Transverse colon (tissue), 4 donors: ENCODE measurements at regions not wholly inside any gene's neighbourhood (a gene's known extent, or its start where the extent isn't known, plus 50 kb on each side); places are given as distances from the start of the nearest gene placed in this dataset.

Experiments
- DNase-seq: peaks from one replicate; pipeline ENCODE4 v3.0.0-alpha.2; 2019
- H3K27ac ChIP-seq, 4 donors: fragments of 200-600 bp; sonication (generic); 2 replicates each; pipeline ENCODE4 v1.5.1; 2016 to 2018; ENCODE audit warnings: inconsistent platforms in 4 of 4
- H3K27me3 ChIP-seq: fragments of 200-600 bp; sonication (generic); 2 replicates; pipeline ENCODE4 v1.5.1; 2017; ENCODE audit warnings: inconsistent platforms
- H3K36me3 ChIP-seq, 4 donors: fragments of 200-600 bp; sonication (generic); 2 replicates each; pipeline ENCODE4 v1.5.1; 2017 to 2019; ENCODE audit warnings: inconsistent platforms in 4 of 4
- H3K4me1 ChIP-seq, 4 donors: fragments of 200-600 bp; sonication (generic); 2 replicates each; pipeline ENCODE4 v1.5.1; 2017 to 2020; ENCODE audit warnings: inconsistent platforms in 4 of 4
- H3K4me3 ChIP-seq, 4 donors: fragments of 200-600 bp; sonication (generic); 1 replicate in 1 of 4; 2 replicates in 3 of 4; pipeline versions ENCODE4 v1.5.1 to v1.6.1; 2017 to 2019; ENCODE audit warnings: inconsistent platforms in 4 of 4
- H3K9me3 ChIP-seq, 2 donors: fragments of 200-600 bp; sonication (generic); 2 replicates each; pipeline ENCODE4 v1.5.1; 2017 to 2019; ENCODE audit warnings: inconsistent platforms in 2 of 2
- CTCF ChIP-seq, 5 experiments: fragments of 200-600 bp in 3 of 5; fragments of 450-650 bp in 2 of 5; sonication (generic) in 3 of 5; IDR thresholded peaks; 1 replicate in 2 of 5; 2 replicates in 3 of 5; pipeline ENCODE4 v1.5.1; 2016 to 2017; ENCODE audit warnings: antibody characterized with exemption in 5 of 5, inconsistent platforms in 3 of 5, mild to moderate bottlenecking in 2 of 5, moderate library complexity in 1 of 5
- EP300 ChIP-seq: sonication (generic); formaldehyde crosslinking; IDR thresholded peaks from one replicate; pipeline ENCODE4 v1.6.1; 2017; ENCODE audit warnings: antibody characterized with exemption, low read depth
- POLR2A ChIP-seq: fragments of 450-650 bp; IDR thresholded peaks from one replicate; pipeline ENCODE4 v1.6.1; 2016; ENCODE audit warnings: antibody characterized with exemption, mild to moderate bottlenecking, moderate library complexity
- POLR2AphosphoS5 ChIP-seq, 3 donors: sonication (generic); formaldehyde crosslinking; IDR thresholded peaks; one replicate each; pipeline ENCODE4 v1.6.1; 2016; ENCODE audit warnings: antibody characterized with exemption in 3 of 3
- WGBS, 2 donors: methylation state at CpG; one replicate each; pipeline ENCODE4 v1.1.5; 2018; ENCODE audit warnings: low coverage in 1 of 2; 5-methylcytosine and 5-hydroxymethylcytosine counted together
- in situ Hi-C, 4 donors: fragments of 200-750 bp; cut with MboI; loops; one replicate each; pipeline versions ENCODE4 v1.15.0 to v1.15.1; 2017; ENCODE audit warnings: low sequenced_read_pairs in 3 of 4, low pct_ligation_motif_present in 1 of 4, low pct_unique_long_range_greater_than_20kb in 1 of 4
- intact Hi-C: fragments of 100-400 bp; cut with DNase I; formaldehyde crosslinking; loops from one replicate; pipeline ENCODE4 v1.15.1; 2023; ENCODE audit warnings: low total_unique reads

- intact Hi-C loops = no loop called here
- Histone ChIP-seq H3K27me3 (peaks cover 17% of the 10 kb centered on the region), H3K36me3 (no peaks in the 10 kb centered on the region), H3K4me3 (no peak overlapping the region), H3K4me1 (no peaks in the 10 kb centered on the region), H3K9me3 (no peaks in the 10 kb centered on the region), H3K27ac (no peak overlapping the region)
- 66 to 79% methylated on average over 11 to 41 of the region's 41 CpGs for WGBS, 2 donors
- DNase-seq = no peak
- no peak for TF ChIP-seq EP300
- TF ChIP-seq POLR2AphosphoS5 (IDR thresholded peaks at IDR 0.05) = no peak
- in situ Hi-C loops = no loop called here
Observed at GRCh38 chrX:437661-438390, 51.1 kb upstream of the PPP2R3B start.

DNA sequence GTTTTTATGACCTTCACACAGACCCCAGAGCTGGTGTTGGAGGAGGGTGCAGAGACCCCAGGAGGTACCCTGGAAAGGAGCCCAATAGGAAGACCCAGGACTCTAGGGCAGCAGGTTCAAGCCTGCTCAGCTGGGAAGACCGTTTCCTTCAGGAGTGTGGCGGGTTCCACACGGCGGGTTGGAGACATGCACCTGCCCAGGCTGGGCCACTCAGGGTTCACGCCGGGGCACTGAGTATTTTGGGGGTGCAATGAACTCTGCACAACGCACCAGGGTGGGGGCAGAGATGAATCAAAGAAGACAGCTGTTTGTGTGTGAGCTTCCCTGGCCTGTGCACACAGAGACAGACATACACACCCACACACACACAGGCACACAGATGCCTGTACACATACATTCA, 52.5 kb upstream of the PPP2R3B start:
- H3K4me1 ChIP-seq = no peaks in the 10 kb centered on the region
- no peak for DNase-seq
- H3K4me3 ChIP-seq = no peak overlapping the region
- TF ChIP-seq POLR2A = no peak
- TF ChIP-seq POLR2AphosphoS5 (IDR thresholded peaks at IDR 0.05) = no peak
- no peak for TF ChIP-seq EP300
- TF ChIP-seq CTCF (IDR thresholded peaks at IDR 0.05) = no peak
- H3K9me3 ChIP-seq = no peaks in the 10 kb centered on the region
- H3K27ac ChIP-seq = no peak overlapping the region
- intact Hi-C loops (no loop called here), in situ Hi-C loops (no loop called here)
- no peaks in the 10 kb centered on the region for H3K36me3 ChIP-seq
- peaks cover 17% of the 10 kb centered on the region for H3K27me3 ChIP-seq
- WGBS, 2 donors = 91% methylated on average over 7 of the region's 7 CpGs; no CpG with 5 or more reads in 1 of the 2 donors

DNA sequence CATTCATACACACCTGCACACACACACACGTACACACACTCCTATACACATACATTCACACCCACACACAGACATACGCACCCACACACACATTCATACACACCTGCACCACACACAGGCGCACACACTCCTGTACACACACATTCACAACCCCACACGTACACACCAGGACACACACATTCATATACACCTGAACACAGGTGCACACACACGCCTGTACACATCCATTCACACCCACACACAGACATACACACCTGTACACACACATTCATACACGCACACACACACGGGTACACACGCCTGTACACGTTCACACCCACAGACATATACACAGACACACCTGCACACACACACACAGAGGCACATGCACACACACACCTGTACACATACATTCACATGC, 53.0 kb upstream of the PPP2R3B start:
- H3K36me3 ChIP-seq = no peaks in the 10 kb centered on the region
- no peaks in the 10 kb centered on the region for H3K9me3 ChIP-seq
- H3K27ac ChIP-seq = no peak overlapping the region
- DNase-seq = no peak
- no peak overlapping the region for H3K4me3 ChIP-seq
- no peak for TF ChIP-seq EP300
- no peak for TF ChIP-seq CTCF (IDR thresholded peaks at IDR 0.05)
- no peak for TF ChIP-seq POLR2AphosphoS5 (IDR thresholded peaks at IDR 0.05)
- TF ChIP-seq POLR2A = no peak
- WGBS, 2 donors = 94 to 98% methylated on average over 6 to 9 of the region's 9 CpGs
- H3K4me1 ChIP-seq = no peaks in the 10 kb centered on the region
- H3K27me3 ChIP-seq = peaks cover 17% of the 10 kb centered on the region
- in situ Hi-C loops = no loop called here
- intact Hi-C loops = no loop called here

GRCh38 chrX:440636-441035, 53.9 kb upstream of the PPP2R3B start:
- intact Hi-C loops = no loop called here
- Histone ChIP-seq H3K4me1 (no peaks in the 10 kb centered on the region), H3K27ac (no peak overlapping the region), H3K36me3 (no peaks in the 10 kb centered on the region), H3K27me3 (peaks cover 17% of the 10 kb centered on the region), H3K9me3 (no peaks in the 10 kb centered on the region), H3K4me3 (no peak overlapping the region)
- WGBS, 2 donors = 84 to 100% methylated on average over 1 to 14 of the region's 14 CpGs
- no peak for TF ChIP-seq EP300
- no peak for TF ChIP-seq POLR2A
- TF ChIP-seq CTCF (IDR thresholded peaks at IDR 0.05) = no peak
- TF ChIP-seq POLR2AphosphoS5 (IDR thresholded peaks at IDR 0.05) = no peak
- in situ Hi-C loops = no loop called here
- no peak for DNase-seq
